C4-2B (cell line): ENCODE measurements at regions not wholly inside any gene's neighbourhood (a gene's known extent, or its start where the extent isn't known, plus 50 kb on each side); places are given as distances from the start of the nearest gene placed in this dataset.

Source experiments
- CTCF ChIP-seq: fragments of 450-650 bp; conservative IDR thresholded peaks from 2 replicates; pipeline ENCODE4 v1.5.1; 2017; ENCODE audit warnings: mild to moderate bottlenecking
- ZFX ChIP-seq: fragments of 450-650 bp; IDR thresholded peaks from 2 replicates; pipeline ENCODE4 v1.6.1; 2017

DNA sequence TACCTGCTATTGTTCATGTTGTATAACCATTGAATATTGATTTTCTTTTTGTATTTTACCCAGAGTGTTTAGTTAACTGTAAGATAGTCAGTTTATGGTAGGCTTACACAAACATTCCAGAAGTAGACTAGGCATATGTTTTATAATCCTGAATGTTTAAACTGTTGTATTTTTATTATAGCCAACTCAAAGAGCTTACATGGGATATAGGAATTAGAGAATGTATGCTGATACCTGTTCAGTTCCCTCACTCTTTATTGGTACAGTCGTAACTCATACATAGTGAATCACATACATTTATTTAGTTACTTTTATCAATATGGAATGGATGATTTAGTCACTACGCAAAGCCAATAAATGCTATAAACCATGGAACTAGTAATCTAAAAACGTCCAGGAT is 657.9 kb downstream of the SLITRK5 start:
- TF ChIP-seq CTCF (no peak), ZFX (no peak)
